WTC11 (cell line): ENCODE measurements at regions not wholly inside any gene's neighbourhood (a gene's known extent, or its start where the extent isn't known, plus 50 kb on each side); places are given as distances from the start of the nearest gene placed in this dataset.

ENCODE experiments used
- ATAC-seq: fragments of 200-7000 bp; cut with Tn5 transposase; 2 replicates; pipeline ENCODE4 v1.10.0; 2021; ENCODE audit warnings: mild to moderate bottlenecking, moderate library complexity
- CTCF ChIA-PET: fragments of 300-600 bp; sonication (Branson Sonifier 250); formaldehyde crosslinking; loops from one replicate; lab custom pipeline; 2021; ENCODE audit warnings: antibody characterized with exemption; lab: Charles Lee
- POLR2A ChIA-PET: fragments of 350-600 bp; sonication (Branson Sonifier 250); formaldehyde crosslinking; loops from one replicate; lab custom pipeline; 2021; ENCODE audit warnings: antibody characterized with exemption; lab: Charles Lee
- DNase-seq: peaks from one replicate; pipeline ENCODE4 v3.0.0; 2021; ENCODE audit warnings: low spot score
- H3K27ac Mint-ChIP-seq: 2 replicates; pipeline ENCODE4 v1.8.0; 2021; ENCODE audit warnings: mixed read lengths
- H3K27me3 Mint-ChIP-seq: 2 replicates; pipeline ENCODE4 v1.8.0; 2021; ENCODE audit warnings: low read depth, mild to moderate bottlenecking, moderate library complexity, mixed read lengths
- H3K36me3 Mint-ChIP-seq: 2 replicates; pipeline ENCODE4 v1.8.0; 2021; ENCODE audit warnings: mixed read lengths
- H3K4me1 Mint-ChIP-seq: 2 replicates; pipeline ENCODE4 v1.8.0; 2022; ENCODE audit warnings: mixed read lengths
- H3K4me3 Mint-ChIP-seq: 2 replicates; pipeline ENCODE4 v1.8.0; 2021; ENCODE audit warnings: mild to moderate bottlenecking, moderate library complexity, mixed read lengths
- H3K9me3 Mint-ChIP-seq: 2 replicates; pipeline ENCODE4 v1.8.0; 2021; ENCODE audit warnings: mixed read lengths
- ETV6 ChIP-seq: sonication (generic); formaldehyde crosslinking; IDR thresholded peaks from 2 replicates; pipeline ENCODE4 v1.8.1; 2022; ENCODE audit warnings: mild to moderate bottlenecking, missing genetic modification reagents
- RELA ChIP-seq: sonication (generic); formaldehyde crosslinking; IDR thresholded peaks from 2 replicates; pipeline ENCODE4 v1.8.1; 2022; ENCODE audit warnings: missing genetic modification reagents, mild to moderate bottlenecking, borderline replicate concordance
- SP1 ChIP-seq: sonication (generic); formaldehyde crosslinking; conservative IDR thresholded peaks from 2 replicates; pipeline ENCODE4 v1.8.1; 2022; ENCODE audit warnings: missing genetic modification reagents
- ZNF232 ChIP-seq: sonication (generic); formaldehyde crosslinking; IDR thresholded peaks from 2 replicates; pipeline ENCODE4 v1.8.0; 2022; ENCODE audit warnings: mild to moderate bottlenecking, missing genetic modification reagents
- ZNF317 ChIP-seq: sonication (generic); formaldehyde crosslinking; IDR thresholded peaks from 2 replicates; pipeline ENCODE4 v1.8.1; 2023; ENCODE audit warnings: low read depth, mild to moderate bottlenecking, moderate library complexity, missing genetic modification reagents, borderline replicate concordance
- TF ChIP-seq, protein P1 (sequence below): sonication (generic); formaldehyde crosslinking; IDR thresholded peaks from 2 replicates; pipeline ENCODE4 v1.8.0; 2023; ENCODE audit warnings: missing genetic modification reagents, mild to moderate bottlenecking, borderline replicate concordance
- TF ChIP-seq, protein P2 (sequence below): sonication (generic); formaldehyde crosslinking; IDR thresholded peaks from 2 replicates; pipeline ENCODE4 v1.8.1; 2022; ENCODE audit warnings: low read depth, mild to moderate bottlenecking, moderate library complexity, missing genetic modification reagents, borderline replicate concordance
- TF ChIP-seq, protein P3 (sequence below): fragments of 200-600 bp; IDR thresholded peaks from 2 replicates; pipeline ENCODE4 v1.8.0; 2022; ENCODE audit warnings: antibody characterized with exemption

DNA sequence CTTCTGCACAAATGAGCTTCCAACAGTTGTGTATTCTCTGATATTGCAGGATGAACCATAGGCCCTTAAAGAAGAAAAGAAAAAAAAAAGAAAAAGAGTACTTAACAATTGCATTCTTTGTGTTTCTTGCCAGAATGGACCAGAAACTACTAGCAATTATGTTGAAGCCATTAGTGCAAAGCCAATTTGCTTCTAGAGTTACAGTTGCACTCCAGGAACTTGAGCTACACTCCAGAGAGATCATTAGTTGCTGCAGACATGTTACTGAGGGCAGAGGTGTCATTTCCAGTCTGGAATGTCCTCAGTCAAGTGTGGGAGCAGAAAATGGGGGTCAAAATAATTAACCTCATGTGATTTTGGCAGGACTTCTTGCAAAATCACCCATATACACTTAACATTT lies 85.6 kb upstream of the CCL2 start (continued):
- TF ChIP-seq, protein P1, sequence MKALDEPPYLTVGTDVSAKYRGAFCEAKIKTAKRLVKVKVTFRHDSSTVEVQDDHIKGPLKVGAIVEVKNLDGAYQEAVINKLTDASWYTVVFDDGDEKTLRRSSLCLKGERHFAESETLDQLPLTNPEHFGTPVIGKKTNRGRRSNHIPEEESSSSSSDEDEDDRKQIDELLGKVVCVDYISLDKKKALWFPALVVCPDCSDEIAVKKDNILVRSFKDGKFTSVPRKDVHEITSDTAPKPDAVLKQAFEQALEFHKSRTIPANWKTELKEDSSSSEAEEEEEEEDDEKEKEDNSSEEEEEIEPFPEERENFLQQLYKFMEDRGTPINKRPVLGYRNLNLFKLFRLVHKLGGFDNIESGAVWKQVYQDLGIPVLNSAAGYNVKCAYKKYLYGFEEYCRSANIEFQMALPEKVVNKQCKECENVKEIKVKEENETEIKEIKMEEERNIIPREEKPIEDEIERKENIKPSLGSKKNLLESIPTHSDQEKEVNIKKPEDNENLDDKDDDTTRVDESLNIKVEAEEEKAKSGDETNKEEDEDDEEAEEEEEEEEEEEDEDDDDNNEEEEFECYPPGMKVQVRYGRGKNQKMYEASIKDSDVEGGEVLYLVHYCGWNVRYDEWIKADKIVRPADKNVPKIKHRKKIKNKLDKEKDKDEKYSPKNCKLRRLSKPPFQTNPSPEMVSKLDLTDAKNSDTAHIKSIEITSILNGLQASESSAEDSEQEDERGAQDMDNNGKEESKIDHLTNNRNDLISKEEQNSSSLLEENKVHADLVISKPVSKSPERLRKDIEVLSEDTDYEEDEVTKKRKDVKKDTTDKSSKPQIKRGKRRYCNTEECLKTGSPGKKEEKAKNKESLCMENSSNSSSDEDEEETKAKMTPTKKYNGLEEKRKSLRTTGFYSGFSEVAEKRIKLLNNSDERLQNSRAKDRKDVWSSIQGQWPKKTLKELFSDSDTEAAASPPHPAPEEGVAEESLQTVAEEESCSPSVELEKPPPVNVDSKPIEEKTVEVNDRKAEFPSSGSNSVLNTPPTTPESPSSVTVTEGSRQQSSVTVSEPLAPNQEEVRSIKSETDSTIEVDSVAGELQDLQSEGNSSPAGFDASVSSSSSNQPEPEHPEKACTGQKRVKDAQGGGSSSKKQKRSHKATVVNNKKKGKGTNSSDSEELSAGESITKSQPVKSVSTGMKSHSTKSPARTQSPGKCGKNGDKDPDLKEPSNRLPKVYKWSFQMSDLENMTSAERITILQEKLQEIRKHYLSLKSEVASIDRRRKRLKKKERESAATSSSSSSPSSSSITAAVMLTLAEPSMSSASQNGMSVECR = no peak

DNA sequence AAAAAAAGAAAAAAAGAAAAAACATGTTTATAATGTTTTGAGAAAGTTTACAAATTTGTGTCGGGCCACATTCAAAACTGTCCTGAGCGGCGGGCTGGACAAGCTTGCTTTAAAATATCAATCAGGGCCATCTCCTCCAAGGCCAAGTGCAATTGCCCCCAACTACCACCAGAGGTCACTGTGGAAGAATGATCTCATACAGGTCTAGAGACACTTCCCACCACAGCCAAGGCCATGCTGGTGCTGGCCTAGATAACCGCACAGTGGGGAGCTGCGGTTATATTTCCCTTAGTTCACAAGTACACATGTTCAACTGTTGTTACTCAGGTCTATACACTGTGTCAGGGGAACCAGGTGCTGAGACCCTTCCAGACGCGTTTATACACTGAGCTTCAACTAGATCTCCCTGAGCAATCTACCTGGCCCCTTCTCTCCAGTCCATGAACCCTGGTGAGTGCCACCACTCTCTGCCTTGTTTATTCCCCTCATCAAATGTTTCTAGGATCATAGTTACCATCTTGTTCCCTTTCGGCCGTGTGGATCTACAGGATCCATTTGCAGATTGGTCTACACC lies 83.8 kb upstream of the CCL2 start:
- Mint-ChIP-seq H3K9me3 (peaks cover 27% of the 10 kb centered on the region), H3K4me1 (peaks cover 29% of the 10 kb centered on the region), H3K36me3 (peaks cover 9% of the 10 kb centered on the region), H3K27me3 (no peaks in the 10 kb centered on the region; the same call in 1 of the 2 replicates), H3K27ac (no peak overlapping the region), H3K4me3 (no peak overlapping the region)
- ChIA-PET POLR2A (interaction anchor here (1.0 kb wide), 1 partner anchor 14 kb away, joined by 4 read pairs; no protein-coding TSS in a partner anchor), CTCF (interaction anchor here (0.6 to 3.7 kb wide), 68 partner anchors 8 to 441 kb away, joined by 3 to 86 read pairs (median 4); partner anchors contain the start of genes CCL1, CCL13 and CCL7)
- TF ChIP-seq, protein P2, sequence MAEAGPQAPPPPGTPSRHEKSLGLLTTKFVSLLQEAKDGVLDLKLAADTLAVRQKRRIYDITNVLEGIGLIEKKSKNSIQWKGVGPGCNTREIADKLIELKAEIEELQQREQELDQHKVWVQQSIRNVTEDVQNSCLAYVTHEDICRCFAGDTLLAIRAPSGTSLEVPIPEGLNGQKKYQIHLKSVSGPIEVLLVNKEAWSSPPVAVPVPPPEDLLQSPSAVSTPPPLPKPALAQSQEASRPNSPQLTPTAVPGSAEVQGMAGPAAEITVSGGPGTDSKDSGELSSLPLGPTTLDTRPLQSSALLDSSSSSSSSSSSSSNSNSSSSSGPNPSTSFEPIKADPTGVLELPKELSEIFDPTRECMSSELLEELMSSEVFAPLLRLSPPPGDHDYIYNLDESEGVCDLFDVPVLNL (CRISPR knock-in tag) = no peak
- TF ChIP-seq, protein P3, sequence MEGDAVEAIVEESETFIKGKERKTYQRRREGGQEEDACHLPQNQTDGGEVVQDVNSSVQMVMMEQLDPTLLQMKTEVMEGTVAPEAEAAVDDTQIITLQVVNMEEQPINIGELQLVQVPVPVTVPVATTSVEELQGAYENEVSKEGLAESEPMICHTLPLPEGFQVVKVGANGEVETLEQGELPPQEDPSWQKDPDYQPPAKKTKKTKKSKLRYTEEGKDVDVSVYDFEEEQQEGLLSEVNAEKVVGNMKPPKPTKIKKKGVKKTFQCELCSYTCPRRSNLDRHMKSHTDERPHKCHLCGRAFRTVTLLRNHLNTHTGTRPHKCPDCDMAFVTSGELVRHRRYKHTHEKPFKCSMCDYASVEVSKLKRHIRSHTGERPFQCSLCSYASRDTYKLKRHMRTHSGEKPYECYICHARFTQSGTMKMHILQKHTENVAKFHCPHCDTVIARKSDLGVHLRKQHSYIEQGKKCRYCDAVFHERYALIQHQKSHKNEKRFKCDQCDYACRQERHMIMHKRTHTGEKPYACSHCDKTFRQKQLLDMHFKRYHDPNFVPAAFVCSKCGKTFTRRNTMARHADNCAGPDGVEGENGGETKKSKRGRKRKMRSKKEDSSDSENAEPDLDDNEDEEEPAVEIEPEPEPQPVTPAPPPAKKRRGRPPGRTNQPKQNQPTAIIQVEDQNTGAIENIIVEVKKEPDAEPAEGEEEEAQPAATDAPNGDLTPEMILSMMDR = peak; percentile 96
- DNase-seq = peak; percentile 78
- ATAC-seq = peak; percentile 94

DNA sequence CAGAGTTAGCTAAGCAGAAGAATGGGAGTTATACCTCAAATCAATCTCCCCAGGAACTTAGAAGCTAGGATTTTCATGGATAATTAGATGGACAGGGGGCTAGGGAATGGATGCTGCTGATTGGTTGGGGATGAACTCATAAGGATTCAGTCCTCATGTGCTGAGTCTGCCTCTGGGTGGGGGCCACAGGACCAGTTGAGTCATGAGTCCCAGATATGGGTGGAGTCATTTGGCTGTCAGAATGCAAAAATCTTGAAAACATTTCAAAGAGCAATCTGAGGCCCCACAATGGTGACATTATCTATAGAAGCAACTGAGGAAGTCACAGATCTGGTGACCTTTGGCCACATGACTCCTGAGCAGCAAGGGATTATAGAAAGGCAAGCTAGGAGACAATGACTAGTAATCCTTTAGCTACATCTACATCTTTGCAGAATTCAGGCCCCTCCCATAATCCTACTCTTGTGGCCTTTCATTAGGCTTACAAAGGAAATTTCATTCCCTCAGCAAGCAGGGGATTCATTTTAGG lies 82.6 kb upstream of the CCL2 start:
- no peak overlapping the region for H3K27ac Mint-ChIP-seq
- H3K9me3 Mint-ChIP-seq = peaks cover 27% of the 10 kb centered on the region
- ChIA-PET CTCF (interaction anchor here (1.7 to 3.7 kb wide), 5 partner anchors 25 to 189 kb away, joined by 3 to 86 read pairs (median 13); partner anchors contain the start of gene CCL1), POLR2A (no interaction called here)
- H3K4me1 Mint-ChIP-seq = peaks cover 36% of the 10 kb centered on the region
- H3K27me3 Mint-ChIP-seq = no peaks in the 10 kb centered on the region; the same call in 1 of the 2 replicates
- no peak overlapping the region for H3K4me3 Mint-ChIP-seq
- no peak for DNase-seq
- ATAC-seq = no peak
- TF ChIP-seq ZNF232 = no peak
- no peak for TF ChIP-seq ZNF317 (CRISPR knock-in tag)
- TF ChIP-seq, protein P1 = no peak
- no peak for TF ChIP-seq RELA (CRISPR knock-in tag)
- no peak for TF ChIP-seq SP1 (CRISPR knock-in tag)
- no peak for TF ChIP-seq ETV6 (CRISPR knock-in tag)
- H3K36me3 Mint-ChIP-seq = peaks cover 9% of the 10 kb centered on the region
